ENCODE measurements at regions not wholly inside any gene's neighbourhood (a gene's known extent, or its start where the extent isn't known, plus 50 kb on each side); places are given as distances from the start of the nearest gene placed in this dataset.
A peak's percentile ranks its signal among the peaks of the same experiment; 100 is the strongest.

DNA sequence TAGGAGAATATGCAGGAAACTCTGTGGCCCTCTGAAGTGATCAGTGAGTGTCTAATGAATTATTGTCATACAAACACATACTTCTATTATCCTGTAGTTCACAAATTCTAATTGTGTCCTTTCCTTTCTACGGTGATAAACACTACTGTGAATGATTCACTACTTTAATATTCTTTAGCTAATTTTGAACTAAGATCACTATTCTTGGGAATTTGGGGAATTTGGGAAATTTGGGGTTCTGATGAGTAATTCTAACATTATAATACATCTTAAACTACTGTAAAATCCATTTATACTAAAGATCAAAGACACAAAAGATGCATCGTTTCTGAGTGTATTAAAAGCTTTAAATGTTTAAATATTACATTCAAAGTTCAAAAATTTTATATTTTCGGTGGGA, 1287.2 kb upstream of the CITED2 start:
- Histone ChIP-seq H3K9me3 (ENCODE audit: insufficient read depth, low read depth, low read length) (no peaks in the 10 kb centered on the region), H3K27me3 (ENCODE audit: insufficient read depth, low read length) (no peaks in the 10 kb centered on the region), H4K20me1 (ENCODE audit: insufficient read depth, low read length) (no peaks in the 10 kb centered on the region), H3K27ac (ENCODE audit: low read depth, low read length) (no peak overlapping the region), H3K9ac (ENCODE audit: low read length) (no peak overlapping the region), H3K36me3 (ENCODE audit: insufficient read depth, low read length) (no peaks in the 10 kb centered on the region), H3K4me1 (ENCODE audit: insufficient read depth, low read length) (peaks cover 4% of the 10 kb centered on the region), H3K4me2 (ENCODE audit: low read length) (no peak overlapping the region), H2AFZ (ENCODE audit: low read depth, low read length) (no peak overlapping the region), H3K4me3 (ENCODE audit: insufficient read depth, low read depth, low read length) (no peak overlapping the region), H3K79me2 (ENCODE audit: insufficient read depth, low read length) (no peaks in the 10 kb centered on the region)
- H3K36me3 Mint-ChIP-seq (ENCODE audit: low read depth, unreplicated experiment): no peaks in the 10 kb centered on the region
- TF ChIP-seq, protein P1, sequence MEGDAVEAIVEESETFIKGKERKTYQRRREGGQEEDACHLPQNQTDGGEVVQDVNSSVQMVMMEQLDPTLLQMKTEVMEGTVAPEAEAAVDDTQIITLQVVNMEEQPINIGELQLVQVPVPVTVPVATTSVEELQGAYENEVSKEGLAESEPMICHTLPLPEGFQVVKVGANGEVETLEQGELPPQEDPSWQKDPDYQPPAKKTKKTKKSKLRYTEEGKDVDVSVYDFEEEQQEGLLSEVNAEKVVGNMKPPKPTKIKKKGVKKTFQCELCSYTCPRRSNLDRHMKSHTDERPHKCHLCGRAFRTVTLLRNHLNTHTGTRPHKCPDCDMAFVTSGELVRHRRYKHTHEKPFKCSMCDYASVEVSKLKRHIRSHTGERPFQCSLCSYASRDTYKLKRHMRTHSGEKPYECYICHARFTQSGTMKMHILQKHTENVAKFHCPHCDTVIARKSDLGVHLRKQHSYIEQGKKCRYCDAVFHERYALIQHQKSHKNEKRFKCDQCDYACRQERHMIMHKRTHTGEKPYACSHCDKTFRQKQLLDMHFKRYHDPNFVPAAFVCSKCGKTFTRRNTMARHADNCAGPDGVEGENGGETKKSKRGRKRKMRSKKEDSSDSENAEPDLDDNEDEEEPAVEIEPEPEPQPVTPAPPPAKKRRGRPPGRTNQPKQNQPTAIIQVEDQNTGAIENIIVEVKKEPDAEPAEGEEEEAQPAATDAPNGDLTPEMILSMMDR (IDR thresholded peaks at IDR 0.05; ENCODE audit: insufficient read depth, low read depth, low read length): no peak
- no peak for TF ChIP-seq EZH2 (IDR thresholded peaks at IDR 0.05; ENCODE audit: insufficient read depth, low read length)
- H3K4me1 Mint-ChIP-seq (ENCODE audit: low read depth, unreplicated experiment): peaks cover 12% of the 10 kb centered on the region
- H3K4me3 Mint-ChIP-seq (ENCODE audit: unreplicated experiment): no peak overlapping the region
- DNase-seq (ENCODE audit: low read depth): peak; percentile 54
- H3K27ac Mint-ChIP-seq (ENCODE audit: unreplicated experiment): no peak overlapping the region
- FAIRE-seq: no peak
- H3K27me3 Mint-ChIP-seq (ENCODE audit: low read depth, unreplicated experiment): no peaks in the 10 kb centered on the region
- peaks cover 2% of the 10 kb centered on the region for H3K9me3 Mint-ChIP-seq (ENCODE audit: unreplicated experiment)

DNA sequence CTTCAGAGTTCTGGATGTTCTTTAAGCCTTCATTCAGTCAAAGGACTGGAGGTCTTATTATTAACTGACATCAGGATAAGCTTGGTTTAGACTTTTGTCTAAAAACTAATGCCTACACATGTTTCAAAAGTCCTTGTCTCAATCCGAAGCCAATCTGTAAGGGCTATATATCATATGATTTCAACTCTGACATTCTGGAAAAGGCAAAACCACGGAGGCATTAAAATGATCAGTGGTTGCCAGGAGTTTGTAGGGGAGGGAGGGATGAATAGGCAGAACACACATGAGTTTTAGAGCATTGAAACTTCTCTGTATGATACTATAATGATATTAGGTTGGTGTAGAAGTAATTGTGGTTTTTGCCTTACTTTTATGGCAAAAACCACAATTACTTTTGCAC, 1285.8 kb upstream of the CITED2 start:
- no peak overlapping the region for H3K4me2 ChIP-seq (ENCODE audit: low read length)
- H3K4me1 Mint-ChIP-seq (ENCODE audit: low read depth, unreplicated experiment): peaks cover 12% of the 10 kb centered on the region
- H3K9ac ChIP-seq (ENCODE audit: low read length): no peak overlapping the region
- no peaks in the 10 kb centered on the region for H3K79me2 ChIP-seq (ENCODE audit: insufficient read depth, low read length)
- H3K4me1 ChIP-seq (ENCODE audit: insufficient read depth, low read length): peaks cover 4% of the 10 kb centered on the region
- H3K4me3 ChIP-seq (ENCODE audit: insufficient read depth, low read depth, low read length): no peak overlapping the region
- H3K36me3 Mint-ChIP-seq (ENCODE audit: low read depth, unreplicated experiment): no peaks in the 10 kb centered on the region
- H3K27ac Mint-ChIP-seq (ENCODE audit: unreplicated experiment): no peak overlapping the region
- H2AFZ ChIP-seq (ENCODE audit: low read depth, low read length): peak overlapping the region; percentile 21
- H3K4me3 Mint-ChIP-seq (ENCODE audit: unreplicated experiment): no peak overlapping the region
- H4K20me1 ChIP-seq (ENCODE audit: insufficient read depth, low read length): no peaks in the 10 kb centered on the region
- H3K9me3 ChIP-seq (ENCODE audit: insufficient read depth, low read depth, low read length): no peaks in the 10 kb centered on the region
- FAIRE-seq (no peak), DNase-seq (ENCODE audit: low read depth) (peak; percentile 39)
- H3K27me3 Mint-ChIP-seq (ENCODE audit: low read depth, unreplicated experiment): no peaks in the 10 kb centered on the region
- no peaks in the 10 kb centered on the region for H3K9me3 Mint-ChIP-seq (ENCODE audit: unreplicated experiment)
- no peak for TF ChIP-seq EZH2 (IDR thresholded peaks at IDR 0.05; ENCODE audit: insufficient read depth, low read length)
- TF ChIP-seq, protein P1 (IDR thresholded peaks at IDR 0.05; ENCODE audit: insufficient read depth, low read depth, low read length): no peak
- no peaks in the 10 kb centered on the region for H3K36me3 ChIP-seq (ENCODE audit: insufficient read depth, low read length)
- H3K27ac ChIP-seq (ENCODE audit: low read depth, low read length): no peak overlapping the region
- no peaks in the 10 kb centered on the region for H3K27me3 ChIP-seq (ENCODE audit: insufficient read depth, low read length)

DNA sequence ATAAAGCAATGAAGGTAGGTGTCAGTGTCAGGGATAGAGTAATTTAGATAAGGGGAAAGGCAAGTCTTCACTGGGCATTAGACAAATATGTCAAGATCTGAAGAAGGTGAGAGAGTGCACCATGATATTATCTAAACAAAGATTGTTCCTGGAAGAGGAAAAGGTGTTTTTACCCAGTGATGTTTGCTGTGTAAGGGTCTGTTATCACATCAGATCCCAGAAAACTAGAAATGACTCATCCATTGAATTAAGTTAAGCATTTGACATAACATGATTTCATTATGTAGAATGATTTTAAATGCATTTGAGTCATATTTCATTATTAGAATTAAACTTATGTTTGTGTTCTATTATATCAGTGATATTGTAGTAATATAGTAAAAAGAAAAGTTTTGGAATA, 1279.5 kb upstream of the CITED2 start:
- no peaks in the 10 kb centered on the region for H3K36me3 ChIP-seq (ENCODE audit: insufficient read depth, low read length)
- no peaks in the 10 kb centered on the region for H3K4me1 ChIP-seq (ENCODE audit: insufficient read depth, low read length)
- Mint-ChIP-seq H3K36me3 (ENCODE audit: low read depth, unreplicated experiment) (no peaks in the 10 kb centered on the region), H3K9me3 (ENCODE audit: unreplicated experiment) (no peaks in the 10 kb centered on the region), H3K4me3 (ENCODE audit: unreplicated experiment) (no peak overlapping the region), H3K4me1 (ENCODE audit: low read depth, unreplicated experiment) (peaks cover 3% of the 10 kb centered on the region), H3K27ac (ENCODE audit: unreplicated experiment) (no peak overlapping the region), H3K27me3 (ENCODE audit: low read depth, unreplicated experiment) (no peaks in the 10 kb centered on the region)
- FAIRE-seq (no peak), DNase-seq (ENCODE audit: low read depth) (no peak)
- no peak overlapping the region for H3K27ac ChIP-seq (ENCODE audit: low read depth, low read length)
- no peaks in the 10 kb centered on the region for H3K79me2 ChIP-seq (ENCODE audit: insufficient read depth, low read length)
- no peaks in the 10 kb centered on the region for H3K27me3 ChIP-seq (ENCODE audit: insufficient read depth, low read length)
- no peak overlapping the region for H3K4me2 ChIP-seq (ENCODE audit: low read length)
- H4K20me1 ChIP-seq (ENCODE audit: insufficient read depth, low read length): no peaks in the 10 kb centered on the region
- no peaks in the 10 kb centered on the region for H3K9me3 ChIP-seq (ENCODE audit: insufficient read depth, low read depth, low read length)
- TF ChIP-seq, protein P1 (IDR thresholded peaks at IDR 0.05; ENCODE audit: insufficient read depth, low read depth, low read length): no peak
- TF ChIP-seq EZH2 (IDR thresholded peaks at IDR 0.05; ENCODE audit: insufficient read depth, low read length): no peak
- no peak overlapping the region for H2AFZ ChIP-seq (ENCODE audit: low read depth, low read length)
- no peak overlapping the region for H3K9ac ChIP-seq (ENCODE audit: low read length)
- H3K4me3 ChIP-seq (ENCODE audit: insufficient read depth, low read depth, low read length): no peak overlapping the region
